ENCODE measurements at regions not wholly inside any gene's neighbourhood (a gene's known extent, or its start where the extent isn't known, plus 50 kb on each side); places are given as distances from the start of the nearest gene placed in this dataset.

- TF ChIP-seq CTCF (IDR thresholded peaks at IDR 0.05): peak in 3 of 4 experiments; percentile 20 to 62 (median 35)
- no peak for TF ChIP-seq POLR2A (IDR thresholded peaks at IDR 0.05)
- TF ChIP-seq EP300 (IDR thresholded peaks at IDR 0.05): no peak
Observed at GRCh38 chr4:159455675-159456237, 352.9 kb downstream of the RAPGEF2 start.

Data from gastroesophageal sphincter (tissue), 3 donors.